SK-N-SH treated with all-trans-retinoic acid at 6 μM for 48 hours (cell line): ENCODE measurements at regions not wholly inside any gene's neighbourhood (a gene's known extent, or its start where the extent isn't known, plus 50 kb on each side); places are given as distances from the start of the nearest gene placed in this dataset.

Experiments used
- ARNTL ChIP-seq: fragments of 450-650 bp; formaldehyde crosslinking; IDR thresholded peaks from 2 replicates; pipeline ENCODE4 v1.5.0; 2020; ENCODE audit warnings: low read depth, mild to moderate bottlenecking, moderate library complexity, borderline replicate concordance
- CSDC2 ChIP-seq: fragments of 250-450 bp; sonication (Bioruptor Pico); IDR thresholded peaks from 2 replicates; pipeline ENCODE4 v1.5.0; 2020; ENCODE audit warnings: mild to moderate bottlenecking, moderate library complexity
- ZFP3 ChIP-seq: fragments of 250-450 bp; sonication (Bioruptor Pico); IDR thresholded peaks from 2 replicates; pipeline ENCODE4 v1.5.0; 2020; ENCODE audit warnings: mild to moderate bottlenecking, moderate library complexity
- ZNF70 ChIP-seq: fragments of 450-650 bp; formaldehyde crosslinking; IDR thresholded peaks from 2 replicates; pipeline ENCODE4 v1.5.0; 2020; ENCODE audit warnings: mild to moderate bottlenecking, moderate library complexity
- ZNF8 ChIP-seq: fragments of 450-650 bp; formaldehyde crosslinking; IDR thresholded peaks from 2 replicates; pipeline ENCODE4 v1.5.0; 2020; ENCODE audit warnings: mild to moderate bottlenecking, moderate library complexity

DNA sequence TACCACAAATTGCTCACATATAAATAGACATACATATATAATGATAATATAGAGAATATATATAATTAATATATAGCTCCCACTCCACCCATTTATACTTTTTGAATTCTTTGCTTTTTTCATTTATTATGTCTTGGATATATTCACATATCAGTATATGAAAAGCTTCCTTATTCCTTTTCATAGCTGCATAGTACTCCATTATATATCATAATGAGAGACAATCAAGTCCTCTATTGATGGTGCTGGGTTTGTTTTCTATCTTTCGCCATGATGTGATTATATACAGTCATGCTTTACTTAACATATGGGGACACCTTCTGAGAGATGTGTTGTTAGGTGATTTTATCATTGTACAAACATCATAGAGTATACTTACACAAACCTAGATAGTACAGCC lies 51.6 kb upstream of the ELL2 start:
- TF ChIP-seq ARNTL (CRISPR knock-in tag) = no peak
- no peak for TF ChIP-seq CSDC2 (CRISPR knock-in tag)
- TF ChIP-seq ZFP3 = no peak
- no peak for TF ChIP-seq ZNF70
- TF ChIP-seq ZNF8 (CRISPR knock-in tag) = no peak
